ENCODE measurements at regions not wholly inside any gene's neighbourhood (a gene's known extent, or its start where the extent isn't known, plus 50 kb on each side); places are given as distances from the start of the nearest gene placed in this dataset.

- H3K4me3 ChIP-seq = no peak overlapping the region
- no peaks in the 10 kb centered on the region for H3K9me3 ChIP-seq (replicated peaks; ENCODE audit: control insufficient read depth, insufficient read depth, low read length)
- POLR2A ChIA-PET = no interaction called here
- TF ChIP-seq NFXL1 (IDR thresholded peaks at IDR 0.05; ENCODE audit: borderline replicate concordance) = no peak
- DNase-seq (ENCODE audit: low read depth, low spot score) (no peak), ATAC-seq (no peak), FAIRE-seq (no peak)
- H3K4me1 ChIP-seq (ENCODE audit: control insufficient read depth, insufficient read depth, low read length) = no peaks in the 10 kb centered on the region
- no peak overlapping the region for H3K27ac ChIP-seq (ENCODE audit: control insufficient read depth, insufficient read depth)
- H3K4me2 ChIP-seq (ENCODE audit: control insufficient read depth, insufficient read depth) = no peak overlapping the region
- no TSS peak for BruUV-seq (replicated peaks)
- H3K27me3 ChIP-seq (replicated peaks in 1 of 2; ENCODE audit: control insufficient read depth in 2 of 2, insufficient read depth in 2 of 2, low read length in 1 of 2) = no peaks in the 10 kb centered on the region
- RAD21 ChIA-PET (ENCODE audit: unreplicated experiment) = no interaction called here
- in situ Hi-C loops (cut with MboI) (no loop called here), intact Hi-C loops (cut with micrococcal nuclease; ENCODE audit: unreplicated experiment) (no loop called here)
- CTCF ChIA-PET = interaction anchor here (1.3 kb wide), 1 partner anchor 65 kb away, joined by 3 read pairs; no protein-coding TSS in a partner anchor
- H3K36me3 ChIP-seq (ENCODE audit: control insufficient read depth in 2 of 2, insufficient read depth in 2 of 2, low read length in 1 of 2) = no peaks in the 10 kb centered on the region
- SMC1A ChIA-PET (ENCODE audit: uncharacterized antibody, unreplicated experiment) = no interaction called here
- H2AFZ ChIP-seq (ENCODE audit: control insufficient read depth, low read depth, low read length) = no peak overlapping the region
- H3K9ac ChIP-seq (ENCODE audit: control insufficient read depth, insufficient read depth, low read length) = no peak overlapping the region
- no peaks in the 10 kb centered on the region for H4K20me1 ChIP-seq (ENCODE audit: control insufficient read depth, insufficient read depth)
- no peaks in the 10 kb centered on the region for H3K79me2 ChIP-seq (ENCODE audit: control insufficient read depth, insufficient read depth, low read length)
Measured at GRCh38 chr13:59542303-59542702, 621.4 kb downstream of the DIAPH3 start.

- TF ChIP-seq PML (IDR thresholded peaks at IDR 0.05; ENCODE audit: low read length) (no peak), NFIC (IDR thresholded peaks at IDR 0.05; ENCODE audit: low read depth, low read length) (no peak), PRDM15 (CRISPR knock-in tag; IDR thresholded peaks at IDR 0.05) (no peak), RELA (IDR thresholded peaks at IDR 0.05; ENCODE audit: borderline replicate concordance, partially characterized antibody) (no peak), EED (IDR thresholded peaks at IDR 0.05; ENCODE audit: low read depth) (no peak), MXI1 (IDR thresholded peaks at IDR 0.05; ENCODE audit: low read depth, low read length) (no peak), PKNOX1 (IDR thresholded peaks at IDR 0.05) (no peak), WRNIP1 (IDR thresholded peaks at IDR 0.05; ENCODE audit: borderline replicate concordance, low read depth, low read length) (no peak), DPF2 (IDR thresholded peaks at IDR 0.05) (no peak), MAX (IDR thresholded peaks at IDR 0.05; ENCODE audit: low read depth, low read length) (no peak)
- ChIA-PET CTCF (interaction anchor here (1.3 kb wide), 1 partner anchor 64 kb away, joined by 3 read pairs; no protein-coding TSS in a partner anchor), POLR2A (no interaction called here), RAD21 (ENCODE audit: unreplicated experiment) (no interaction called here), SMC1A (ENCODE audit: uncharacterized antibody, unreplicated experiment) (no interaction called here)
- H3K4me1 ChIP-seq (ENCODE audit: control insufficient read depth, insufficient read depth, low read length) = no peaks in the 10 kb centered on the region
- H3K4me3 ChIP-seq = no peak overlapping the region
- H3K4me2 ChIP-seq (ENCODE audit: control insufficient read depth, insufficient read depth) = no peak overlapping the region
- no peak overlapping the region for H3K9ac ChIP-seq (ENCODE audit: control insufficient read depth, insufficient read depth, low read length)
- WGBS (ENCODE audit: insufficient coverage, insufficient replicate concordance, low lambda C conversion rate, missing lambda C conversion rate) = 0% methylated on average over 1 of the region's 1 CpG
- ATAC-seq = no peak
- no peak for FAIRE-seq
- H3K36me3 ChIP-seq (ENCODE audit: control insufficient read depth in 2 of 2, insufficient read depth in 2 of 2, low read length in 1 of 2) = no peaks in the 10 kb centered on the region
- no peak overlapping the region for H3K27ac ChIP-seq (ENCODE audit: control insufficient read depth, insufficient read depth)
- no peaks in the 10 kb centered on the region for H4K20me1 ChIP-seq (ENCODE audit: control insufficient read depth, insufficient read depth)
- H2AFZ ChIP-seq (ENCODE audit: control insufficient read depth, low read depth, low read length) = no peak overlapping the region
- BruUV-seq (replicated peaks) = no TSS peak
- H3K27me3 ChIP-seq (replicated peaks in 1 of 2; ENCODE audit: control insufficient read depth in 2 of 2, insufficient read depth in 2 of 2, low read length in 1 of 2) = no peaks in the 10 kb centered on the region
- H3K79me2 ChIP-seq (ENCODE audit: control insufficient read depth, insufficient read depth, low read length) = no peaks in the 10 kb centered on the region
- H3K9me3 ChIP-seq (replicated peaks; ENCODE audit: control insufficient read depth, insufficient read depth, low read length) = no peaks in the 10 kb centered on the region
- intact Hi-C loops (cut with micrococcal nuclease; ENCODE audit: unreplicated experiment) = no loop called here
- in situ Hi-C loops (cut with MboI) = no loop called here
- no peak for DNase-seq (ENCODE audit: low read depth, low spot score)
Measured at GRCh38 chr13:59543418-59543817, 620.3 kb downstream of the DIAPH3 start.
